Esophagus (tissue), 2 donors: ENCODE measurements at regions not wholly inside any gene's neighbourhood (a gene's known extent, or its start where the extent isn't known, plus 50 kb on each side); places are given as distances from the start of the nearest gene placed in this dataset.

ENCODE experiments used
- H3K27ac ChIP-seq, 2 donors: one replicate each; pipeline ENCODE4 v1.5.1; 2013; ENCODE audit warnings: low read depth in 2 of 2, mild to moderate bottlenecking in 2 of 2, inconsistent platforms in 1 of 2, low read length in 1 of 2, moderate library complexity in 1 of 2
- H3K27me3 ChIP-seq, 2 donors: one replicate each; pipeline ENCODE4 v1.6.1; 2013; ENCODE audit warnings: low read length in 2 of 2, control low read depth in 1 of 2, mild to moderate bottlenecking in 1 of 2; ENCODE audit not compliant: insufficient read depth in 2 of 2, control insufficient read depth in 1 of 2
- H3K36me3 ChIP-seq, 2 donors: one replicate each; pipeline ENCODE4 v1.6.1; 2013; ENCODE audit warnings: low read length in 1 of 2; ENCODE audit not compliant: control insufficient read depth in 2 of 2, insufficient read depth in 2 of 2
- H3K4me1 ChIP-seq, 2 donors: one replicate each; pipeline ENCODE4 v1.6.1; 2013; ENCODE audit warnings: low read length in 1 of 2; ENCODE audit not compliant: control insufficient read depth in 2 of 2, insufficient read depth in 2 of 2
- H3K4me3 ChIP-seq, 2 donors: one replicate each; pipeline ENCODE4 v1.5.1; 2013; ENCODE audit warnings: low read length in 2 of 2, mild to moderate bottlenecking in 2 of 2, low read depth in 1 of 2, moderate library complexity in 1 of 2
- H3K9me3 ChIP-seq, 2 donors: one replicate each; pipeline ENCODE4 v1.6.1; 2013; ENCODE audit warnings: mild to moderate bottlenecking in 2 of 2, low read depth in 1 of 2, low read length in 1 of 2, moderate library complexity in 1 of 2; ENCODE audit not compliant: control insufficient read depth in 2 of 2, insufficient read depth in 1 of 2
- WGBS, 2 donors: extraction: QIAGEN DNeasy Blood & Tissue Kit; methylation state at CpG; one replicate each; pipeline ENCODE4 v1.1.7; 2013; 5-methylcytosine and 5-hydroxymethylcytosine counted together
- donor health status: healthy with polysubstance abuse.
- donor health status: Bipolar disorder and iron deficiency.

- no peaks in the 10 kb centered on the region for H3K27me3 ChIP-seq
- WGBS, 2 donors: 76 to 85% methylated on average over 10 of the region's 10 CpGs
- H3K9me3 ChIP-seq: no peaks in the 10 kb centered on the region
- no peak overlapping the region for H3K4me3 ChIP-seq
- H3K36me3 ChIP-seq: no peaks in the 10 kb centered on the region
- no peak overlapping the region for H3K27ac ChIP-seq
- H3K4me1 ChIP-seq: no peaks in the 10 kb centered on the region
Measured at GRCh38 chr3:71846185-71846584, 61.2 kb upstream of the PROK2 start.

- H3K36me3 ChIP-seq: no peaks in the 10 kb centered on the region
- H3K9me3 ChIP-seq: no peaks in the 10 kb centered on the region
- no peak overlapping the region for H3K4me3 ChIP-seq
- H3K4me1 ChIP-seq: no peaks in the 10 kb centered on the region
- H3K27ac ChIP-seq: no peak overlapping the region
- WGBS, 2 donors: 79 to 85% methylated on average over 6 of the region's 6 CpGs
- H3K27me3 ChIP-seq: no peaks in the 10 kb centered on the region
Measured at GRCh38 chr3:71843071-71843470, 58.1 kb upstream of the PROK2 start.

GRCh38 chr3:71838406-71838805 lies 53.5 kb upstream of the PROK2 start:
- H3K27me3 ChIP-seq: no peaks in the 10 kb centered on the region
- H3K9me3 ChIP-seq: no peaks in the 10 kb centered on the region
- H3K27ac ChIP-seq: no peak overlapping the region
- no peaks in the 10 kb centered on the region for H3K4me1 ChIP-seq
- H3K4me3 ChIP-seq: no peak overlapping the region
- H3K36me3 ChIP-seq: no peaks in the 10 kb centered on the region
- WGBS, 2 donors: 93 to 100% methylated on average over 1 of the region's 1 CpG
